Neural cell (in vitro differentiated cells): ENCODE measurements at regions not wholly inside any gene's neighbourhood (a gene's known extent, or its start where the extent isn't known, plus 50 kb on each side); places are given as distances from the start of the nearest gene placed in this dataset.

Experiments used
- CTCF ChIP-seq: fragments of 450-650 bp; IDR thresholded peaks from 2 replicates; pipeline ENCODE4 v1.5.1; 2014; ENCODE audit warnings: antibody characterized with exemption, mild to moderate bottlenecking, moderate library complexity; ENCODE audit not compliant: poor library complexity, severe bottlenecking
- EZH2 ChIP-seq: fragments of 200-600, 300-800 bp; shearing (Covaris generic), sonication (generic); IDR thresholded peaks from 2 replicates; pipeline ENCODE4 v1.6.1; 2014; ENCODE audit warnings: antibody characterized with exemption, low read length, borderline replicate concordance, mild to moderate bottlenecking; ENCODE audit not compliant: insufficient read depth, poor library complexity, severe bottlenecking
- POLR2AphosphoS5 ChIP-seq: IDR thresholded peaks from 2 replicates; pipeline ENCODE4 v1.6.1; 2012
- TAF1 ChIP-seq: IDR thresholded peaks from 2 replicates; pipeline ENCODE4 v1.6.1; 2012; ENCODE audit warnings: low read depth

GRCh38 chr22:26835023-26835422 lies 177.6 kb downstream of the MIAT start:
- TF ChIP-seq POLR2AphosphoS5 (no peak), CTCF (no peak), EZH2 (no peak), TAF1 (no peak)
